ENCODE measurements at regions not wholly inside any gene's neighbourhood (a gene's known extent, or its start where the extent isn't known, plus 50 kb on each side); places are given as distances from the start of the nearest gene placed in this dataset.

DNA sequence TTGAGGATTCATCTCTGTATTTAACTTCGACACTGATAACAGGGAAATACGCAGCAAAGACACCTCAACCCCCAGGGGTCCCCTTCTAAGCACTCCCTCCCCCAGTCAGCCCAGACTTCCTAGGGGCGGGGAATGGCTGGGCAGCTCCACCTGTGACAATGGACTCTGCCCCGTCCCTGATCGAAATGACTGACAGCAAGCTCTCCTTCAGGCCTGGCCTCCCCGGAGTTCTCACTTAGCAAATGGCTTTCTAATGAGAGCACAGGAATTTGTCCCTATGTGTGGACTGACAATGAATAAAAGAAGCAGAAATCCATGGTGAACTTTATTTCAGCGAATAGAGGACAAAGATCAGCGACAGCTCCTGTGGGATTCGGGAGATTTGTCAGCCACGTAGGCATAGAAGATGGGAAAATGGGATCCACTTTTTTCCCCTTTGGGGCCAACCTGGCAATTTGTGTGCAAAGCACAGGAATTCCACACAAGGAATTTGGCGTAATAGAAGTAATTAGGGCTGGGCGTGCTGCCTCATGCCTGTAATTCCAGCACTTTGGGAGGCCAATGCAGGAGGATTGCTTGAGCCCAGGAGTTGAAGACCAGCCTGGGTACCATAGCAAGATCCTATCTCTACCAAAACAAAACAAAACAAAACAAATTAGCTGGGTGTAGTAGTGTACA lies 63.8 kb downstream of the TNFAIP2 start (continued):
- TF ChIP-seq, protein P1, sequence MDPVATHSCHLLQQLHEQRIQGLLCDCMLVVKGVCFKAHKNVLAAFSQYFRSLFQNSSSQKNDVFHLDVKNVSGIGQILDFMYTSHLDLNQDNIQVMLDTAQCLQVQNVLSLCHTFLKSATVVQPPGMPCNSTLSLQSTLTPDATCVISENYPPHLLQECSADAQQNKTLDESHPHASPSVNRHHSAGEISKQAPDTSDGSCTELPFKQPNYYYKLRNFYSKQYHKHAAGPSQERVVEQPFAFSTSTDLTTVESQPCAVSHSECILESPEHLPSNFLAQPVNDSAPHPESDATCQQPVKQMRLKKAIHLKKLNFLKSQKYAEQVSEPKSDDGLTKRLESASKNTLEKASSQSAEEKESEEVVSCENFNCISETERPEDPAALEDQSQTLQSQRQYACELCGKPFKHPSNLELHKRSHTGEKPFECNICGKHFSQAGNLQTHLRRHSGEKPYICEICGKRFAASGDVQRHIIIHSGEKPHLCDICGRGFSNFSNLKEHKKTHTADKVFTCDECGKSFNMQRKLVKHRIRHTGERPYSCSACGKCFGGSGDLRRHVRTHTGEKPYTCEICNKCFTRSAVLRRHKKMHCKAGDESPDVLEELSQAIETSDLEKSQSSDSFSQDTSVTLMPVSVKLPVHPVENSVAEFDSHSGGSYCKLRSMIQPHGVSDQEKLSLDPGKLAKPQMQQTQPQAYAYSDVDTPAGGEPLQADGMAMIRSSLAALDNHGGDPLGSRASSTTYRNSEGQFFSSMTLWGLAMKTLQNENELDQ (CRISPR knock-in tag; IDR thresholded peaks at IDR 0.05; ENCODE audit: borderline replicate concordance) = no peak
- no peak for TF ChIP-seq GPN1 (CRISPR knock-in tag; IDR thresholded peaks at IDR 0.05; ENCODE audit: borderline replicate concordance)
- TF ChIP-seq SALL1 (CRISPR knock-in tag; IDR thresholded peaks at IDR 0.05) = peak; percentile 81
- no peak for TF ChIP-seq ZNF337 (CRISPR knock-in tag; IDR thresholded peaks at IDR 0.05; ENCODE audit: borderline replicate concordance, low read depth)
- TF ChIP-seq, protein P2, sequence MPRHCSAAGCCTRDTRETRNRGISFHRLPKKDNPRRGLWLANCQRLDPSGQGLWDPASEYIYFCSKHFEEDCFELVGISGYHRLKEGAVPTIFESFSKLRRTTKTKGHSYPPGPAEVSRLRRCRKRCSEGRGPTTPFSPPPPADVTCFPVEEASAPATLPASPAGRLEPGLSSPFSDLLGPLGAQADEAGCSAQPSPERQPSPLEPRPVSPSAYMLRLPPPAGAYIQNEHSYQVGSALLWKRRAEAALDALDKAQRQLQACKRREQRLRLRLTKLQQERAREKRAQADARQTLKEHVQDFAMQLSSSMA (CRISPR knock-in tag; IDR thresholded peaks at IDR 0.05) = no peak
- no peak for TF ChIP-seq NBN (conservative IDR thresholded peaks at IDR 0.05)
- TF ChIP-seq ZNF616 (CRISPR knock-in tag; IDR thresholded peaks at IDR 0.05; ENCODE audit: low read depth) = no peak
- TF ChIP-seq SP2 (CRISPR knock-in tag; IDR thresholded peaks at IDR 0.05) = no peak
- TF ChIP-seq ZNF253 (CRISPR knock-in tag; IDR thresholded peaks at IDR 0.05; ENCODE audit: borderline replicate concordance) = no peak
- TF ChIP-seq SOX6 (IDR thresholded peaks at IDR 0.05) = no peak
- TF ChIP-seq SOX6 (CRISPR knock-in tag; IDR thresholded peaks at IDR 0.05) = peak; percentile 30; the same call in 1 of the 2 replicates
- no peak for TF ChIP-seq ZNF761 (CRISPR knock-in tag; conservative IDR thresholded peaks at IDR 0.05)
- TF ChIP-seq, protein P3, sequence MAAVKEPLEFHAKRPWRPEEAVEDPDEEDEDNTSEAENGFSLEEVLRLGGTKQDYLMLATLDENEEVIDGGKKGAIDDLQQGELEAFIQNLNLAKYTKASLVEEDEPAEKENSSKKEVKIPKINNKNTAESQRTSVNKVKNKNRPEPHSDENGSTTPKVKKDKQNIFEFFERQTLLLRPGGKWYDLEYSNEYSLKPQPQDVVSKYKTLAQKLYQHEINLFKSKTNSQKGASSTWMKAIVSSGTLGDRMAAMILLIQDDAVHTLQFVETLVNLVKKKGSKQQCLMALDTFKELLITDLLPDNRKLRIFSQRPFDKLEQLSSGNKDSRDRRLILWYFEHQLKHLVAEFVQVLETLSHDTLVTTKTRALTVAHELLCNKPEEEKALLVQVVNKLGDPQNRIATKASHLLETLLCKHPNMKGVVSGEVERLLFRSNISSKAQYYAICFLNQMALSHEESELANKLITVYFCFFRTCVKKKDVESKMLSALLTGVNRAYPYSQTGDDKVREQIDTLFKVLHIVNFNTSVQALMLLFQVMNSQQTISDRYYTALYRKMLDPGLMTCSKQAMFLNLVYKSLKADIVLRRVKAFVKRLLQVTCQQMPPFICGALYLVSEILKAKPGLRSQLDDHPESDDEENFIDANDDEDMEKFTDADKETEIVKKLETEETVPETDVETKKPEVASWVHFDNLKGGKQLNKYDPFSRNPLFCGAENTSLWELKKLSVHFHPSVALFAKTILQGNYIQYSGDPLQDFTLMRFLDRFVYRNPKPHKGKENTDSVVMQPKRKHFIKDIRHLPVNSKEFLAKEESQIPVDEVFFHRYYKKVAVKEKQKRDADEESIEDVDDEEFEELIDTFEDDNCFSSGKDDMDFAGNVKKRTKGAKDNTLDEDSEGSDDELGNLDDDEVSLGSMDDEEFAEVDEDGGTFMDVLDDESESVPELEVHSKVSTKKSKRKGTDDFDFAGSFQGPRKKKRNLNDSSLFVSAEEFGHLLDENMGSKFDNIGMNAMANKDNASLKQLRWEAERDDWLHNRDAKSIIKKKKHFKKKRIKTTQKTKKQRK (IDR thresholded peaks at IDR 0.05; ENCODE audit: low read length) = no peak
- no peak for TF ChIP-seq EED (CRISPR knock-in tag; IDR thresholded peaks at IDR 0.05)
- no peak for TF ChIP-seq HOXA5 (CRISPR knock-in tag; IDR thresholded peaks at IDR 0.05)
- TF ChIP-seq, protein P4, sequence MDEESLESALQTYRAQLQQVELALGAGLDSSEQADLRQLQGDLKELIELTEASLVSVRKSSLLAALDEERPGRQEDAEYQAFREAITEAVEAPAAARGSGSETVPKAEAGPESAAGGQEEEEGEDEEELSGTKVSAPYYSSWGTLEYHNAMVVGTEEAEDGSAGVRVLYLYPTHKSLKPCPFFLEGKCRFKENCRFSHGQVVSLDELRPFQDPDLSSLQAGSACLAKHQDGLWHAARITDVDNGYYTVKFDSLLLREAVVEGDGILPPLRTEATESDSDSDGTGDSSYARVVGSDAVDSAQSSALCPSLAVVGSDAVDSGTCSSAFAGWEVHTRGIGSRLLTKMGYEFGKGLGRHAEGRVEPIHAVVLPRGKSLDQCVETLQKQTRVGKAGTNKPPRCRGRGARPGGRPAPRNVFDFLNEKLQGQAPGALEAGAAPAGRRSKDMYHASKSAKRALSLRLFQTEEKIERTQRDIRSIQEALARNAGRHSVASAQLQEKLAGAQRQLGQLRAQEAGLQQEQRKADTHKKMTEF (CRISPR knock-in tag; IDR thresholded peaks at IDR 0.05) = 0 out of 2 replicates have a peak, but pooled peaks have one; percentile 18
- TF ChIP-seq GZF1 (CRISPR knock-in tag; IDR thresholded peaks at IDR 0.05) = no peak
- TF ChIP-seq RXRB (CRISPR knock-in tag; IDR thresholded peaks at IDR 0.05; ENCODE audit: borderline replicate concordance) = 0 out of 2 replicates have a peak, but pooled peaks have one; percentile 26
- TF ChIP-seq, protein P5, sequence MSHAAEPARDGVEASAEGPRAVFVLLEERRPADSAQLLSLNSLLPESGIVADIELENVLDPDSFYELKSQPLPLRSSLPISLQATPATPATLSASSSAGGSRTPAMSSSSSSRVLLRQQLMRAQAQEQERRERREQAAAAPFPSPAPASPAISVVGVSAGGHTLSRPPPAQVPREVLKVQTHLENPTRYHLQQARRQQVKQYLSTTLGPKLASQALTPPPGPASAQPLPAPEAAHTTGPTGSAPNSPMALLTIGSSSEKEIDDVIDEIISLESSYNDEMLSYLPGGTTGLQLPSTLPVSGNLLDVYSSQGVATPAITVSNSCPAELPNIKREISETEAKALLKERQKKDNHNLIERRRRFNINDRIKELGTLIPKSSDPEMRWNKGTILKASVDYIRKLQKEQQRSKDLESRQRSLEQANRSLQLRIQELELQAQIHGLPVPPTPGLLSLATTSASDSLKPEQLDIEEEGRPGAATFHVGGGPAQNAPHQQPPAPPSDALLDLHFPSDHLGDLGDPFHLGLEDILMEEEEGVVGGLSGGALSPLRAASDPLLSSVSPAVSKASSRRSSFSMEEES (CRISPR knock-in tag; IDR thresholded peaks at IDR 0.05) = no peak
- no peak for TF ChIP-seq RBFOX2 (IDR thresholded peaks at IDR 0.05; ENCODE audit: low read depth, low read length)
- no peak for TF ChIP-seq SRSF1 (optimal IDR thresholded peaks at IDR 0.05; ENCODE audit: low read depth, low read length)

All from HepG2 (cell line).